ENCODE measurements at regions not wholly inside any gene's neighbourhood (a gene's known extent, or its start where the extent isn't known, plus 50 kb on each side); places are given as distances from the start of the nearest gene placed in this dataset.

GRCh38 chr13:44058067-44058466, 178.4 kb downstream of the LACC1 start:
- no peak for DNase-seq

DNA sequence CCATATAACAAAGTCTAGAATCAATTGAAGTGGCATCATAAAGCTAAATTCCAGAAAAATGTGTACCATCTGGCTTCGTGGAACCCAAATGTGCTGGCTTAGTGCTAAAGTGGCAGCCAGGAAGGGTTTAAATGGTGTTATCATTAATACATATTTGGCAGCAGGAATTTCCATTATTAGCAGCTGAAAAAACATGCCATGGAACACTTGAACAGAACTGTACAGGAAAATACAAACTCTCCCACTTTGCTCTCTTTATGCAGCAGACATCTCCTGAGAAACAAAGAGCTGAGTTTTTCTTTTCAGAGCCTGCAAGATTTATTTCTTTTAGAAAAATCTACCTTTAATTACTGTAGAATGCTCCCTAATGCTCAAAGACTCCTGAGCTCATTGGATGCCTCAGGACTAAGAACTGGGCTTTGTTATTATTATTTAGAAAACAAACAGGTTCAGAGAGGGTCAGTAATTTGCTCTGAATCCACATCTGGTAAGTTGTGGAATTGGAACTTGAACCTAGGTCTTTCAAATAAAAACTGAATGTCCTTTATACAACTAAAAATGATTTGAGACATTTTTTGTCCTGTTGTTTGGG, 179.0 kb downstream of the LACC1 start:
- DNase-seq = peak; percentile 81

DNA sequence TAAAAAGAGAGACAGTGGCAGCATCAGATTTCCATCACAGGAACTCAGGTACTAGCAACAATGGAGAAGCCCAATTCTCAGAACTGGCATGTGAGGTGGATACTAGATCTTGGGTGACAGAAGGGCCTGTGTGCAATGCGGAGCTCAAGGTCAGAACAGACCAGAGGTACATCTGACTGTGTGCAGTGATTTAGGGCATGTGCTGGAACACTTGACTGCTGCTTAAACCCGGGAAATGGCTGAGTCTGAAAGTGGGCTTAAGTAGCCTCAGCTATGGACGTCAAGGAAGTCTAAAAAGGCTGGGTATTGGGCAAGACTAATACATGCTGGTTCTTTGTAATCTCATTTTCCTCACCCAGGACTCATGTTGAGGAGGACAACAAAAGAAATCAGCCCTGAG, 182.2 kb downstream of the LACC1 start:
- DNase-seq = no peak

GRCh38 chr13:44063467-44063866, 183.8 kb downstream of the LACC1 start:
- DNase-seq = no peak

GRCh38 chr13:44063881-44064280, 184.2 kb downstream of the LACC1 start:
- no peak for DNase-seq

DNA sequence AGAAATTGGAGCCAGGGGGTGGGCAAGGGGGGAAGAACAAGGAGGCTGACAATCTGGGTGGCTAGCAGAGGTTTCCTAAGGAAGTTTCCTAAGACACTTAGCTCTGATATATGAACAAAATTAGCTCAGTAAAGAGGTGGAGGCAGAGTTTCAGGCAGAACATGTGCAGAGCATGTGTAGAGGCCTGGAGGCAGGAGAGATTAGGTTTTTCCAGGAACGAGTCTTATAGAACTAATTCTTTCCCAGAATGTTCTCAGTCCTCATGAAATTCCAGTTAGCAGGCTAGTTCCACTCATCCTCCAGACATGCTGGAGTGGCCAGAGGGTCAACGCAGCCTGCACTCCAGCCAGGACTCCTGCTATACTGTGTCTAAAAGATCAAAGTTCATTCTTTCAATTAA, 184.7 kb downstream of the LACC1 start:
- DNase-seq = no peak

GRCh38 chr13:44068169-44068568, 188.5 kb downstream of the LACC1 start:
- peak; percentile 50 for DNase-seq

DNA sequence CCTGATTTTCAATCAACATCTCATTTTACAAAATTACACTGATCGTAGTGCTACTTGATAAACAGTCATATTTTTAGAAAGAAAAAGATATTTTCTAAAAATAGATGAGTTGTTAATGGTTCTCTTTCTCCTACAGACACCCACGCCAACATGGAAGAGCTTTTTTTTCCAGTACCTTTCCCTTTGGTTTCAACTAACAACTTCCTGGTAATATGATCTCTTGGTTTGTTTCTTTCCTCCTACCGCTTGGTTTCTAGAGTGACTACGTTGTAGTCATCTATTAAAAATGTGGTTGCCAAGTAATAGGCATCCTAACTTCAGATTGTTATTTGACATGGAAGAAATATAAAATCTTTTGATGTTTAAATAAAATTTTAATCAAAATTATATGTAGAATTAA, 189.0 kb downstream of the LACC1 start:
- no peak for DNase-seq

DNA sequence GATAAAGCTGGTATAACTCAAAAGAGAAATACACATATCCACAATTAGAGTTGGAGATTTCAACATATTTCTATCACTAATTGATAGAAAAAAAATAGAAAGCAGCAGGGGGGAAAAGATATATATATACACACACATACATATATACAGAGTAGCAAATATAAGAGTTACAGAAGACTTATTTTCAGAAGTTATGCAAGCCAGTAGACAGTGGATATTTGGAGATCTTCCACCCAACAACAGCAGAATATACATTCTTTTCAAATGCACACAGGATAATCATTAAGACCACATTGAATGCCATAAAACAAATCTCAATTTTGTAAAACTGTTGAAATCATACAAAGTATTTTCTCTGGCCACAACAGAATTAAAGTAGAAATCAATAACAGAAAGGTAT, 192.8 kb downstream of the LACC1 start:
- DNase-seq = no peak

- DNase-seq = peak; percentile 75
These were observed 194.9 kb downstream of the LACC1 start for GRCh38 chr13:44074611-44075010.

- DNase-seq = peak; percentile 62
These were observed 195.4 kb downstream of the LACC1 start for GRCh38 chr13:44075113-44075512.

DNA sequence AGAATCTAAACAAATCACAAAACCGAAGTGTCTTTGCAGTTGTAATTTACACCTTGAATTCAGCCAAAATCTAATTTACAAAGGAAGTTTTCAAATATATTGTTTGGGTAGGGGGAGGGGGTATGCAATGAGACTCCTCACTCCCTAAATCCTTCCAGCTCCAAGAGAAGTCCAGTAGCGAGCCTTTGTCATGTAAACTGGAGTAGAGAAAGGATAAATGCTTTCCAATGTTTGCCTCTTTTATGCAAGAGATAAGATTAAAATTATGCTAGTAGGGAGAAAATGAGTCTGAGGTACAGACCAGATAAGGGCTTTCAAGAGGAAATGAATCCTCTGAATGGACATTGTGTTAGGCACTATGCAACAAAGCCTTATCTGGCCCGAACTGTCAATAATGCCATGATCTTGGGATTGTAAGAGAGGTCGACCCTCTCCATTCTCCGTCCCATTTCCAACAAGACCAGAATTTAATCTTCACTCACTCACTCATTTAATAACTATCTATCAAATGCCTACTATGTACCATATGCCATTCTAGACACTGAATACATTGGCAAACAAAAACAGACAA, 199.2 kb downstream of the LACC1 start:
- DNase-seq = no peak

DNA sequence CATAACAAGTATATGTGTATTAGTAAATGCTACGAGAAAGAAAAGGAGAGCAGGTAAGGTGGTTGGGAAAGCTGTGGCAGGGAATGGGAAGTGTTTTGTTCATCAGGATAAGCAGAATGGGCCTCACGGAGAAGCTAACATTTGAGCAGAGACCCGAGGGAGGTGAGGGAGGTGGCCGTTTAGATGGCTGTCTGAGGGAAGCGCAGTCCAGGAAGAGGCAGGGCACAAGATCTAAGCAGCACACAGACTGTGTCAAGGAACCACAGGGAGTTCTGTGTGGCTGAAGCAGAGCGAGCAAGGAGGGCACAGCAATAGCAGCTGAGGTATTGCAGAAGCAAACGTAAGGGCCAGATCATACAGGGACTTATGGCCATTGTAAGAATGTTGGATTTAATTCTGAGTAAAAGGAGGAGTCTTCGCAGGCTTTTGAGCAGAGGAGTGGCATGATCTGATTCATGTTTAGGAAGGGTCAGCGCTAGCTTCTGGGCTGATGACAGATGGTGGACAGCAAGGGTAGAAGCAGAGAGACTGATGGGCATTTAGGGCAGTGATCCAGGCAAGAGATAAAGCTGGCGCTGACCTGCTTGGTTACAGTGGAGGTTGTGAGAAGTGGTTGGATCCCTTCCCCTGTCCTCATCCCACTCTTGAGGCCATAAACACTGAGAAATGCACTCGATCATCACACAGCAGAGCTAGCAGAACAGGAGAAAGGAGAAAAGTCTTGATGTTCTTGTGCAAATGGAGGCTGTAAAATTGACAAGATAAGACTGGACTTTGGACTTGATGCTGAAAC, 199.9 kb downstream of the LACC1 start:
- DNase-seq = no peak

DNA sequence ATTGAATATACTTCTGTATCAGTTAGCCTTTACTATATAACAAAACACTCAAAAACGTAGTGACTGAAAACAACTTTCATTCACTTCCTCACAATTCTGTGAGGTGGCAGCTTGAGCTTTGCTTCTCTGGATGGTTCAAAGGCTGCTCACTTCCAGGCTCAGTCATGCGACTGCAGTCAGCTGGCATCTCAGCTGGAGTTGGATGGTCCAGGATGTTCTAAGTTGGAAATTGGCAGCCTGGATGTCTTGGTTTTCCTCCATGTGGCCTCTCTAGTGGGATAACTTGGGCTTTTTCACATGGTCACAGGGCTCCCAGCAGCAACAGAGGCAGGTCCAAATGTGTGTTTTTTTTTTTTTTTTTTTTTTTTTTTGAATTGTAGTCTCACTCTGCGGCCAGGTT, 204.4 kb downstream of the LACC1 start:
- DNase-seq = no peak

GRCh38 chr13:44086389-44086788, 206.7 kb downstream of the LACC1 start:
- DNase-seq = no peak

- no peak for DNase-seq
These were observed 208.7 kb downstream of the LACC1 start for GRCh38 chr13:44088411-44088810.

- no peak for DNase-seq
These were observed 209.3 kb downstream of the LACC1 start for GRCh38 chr13:44088991-44089413.

DNA sequence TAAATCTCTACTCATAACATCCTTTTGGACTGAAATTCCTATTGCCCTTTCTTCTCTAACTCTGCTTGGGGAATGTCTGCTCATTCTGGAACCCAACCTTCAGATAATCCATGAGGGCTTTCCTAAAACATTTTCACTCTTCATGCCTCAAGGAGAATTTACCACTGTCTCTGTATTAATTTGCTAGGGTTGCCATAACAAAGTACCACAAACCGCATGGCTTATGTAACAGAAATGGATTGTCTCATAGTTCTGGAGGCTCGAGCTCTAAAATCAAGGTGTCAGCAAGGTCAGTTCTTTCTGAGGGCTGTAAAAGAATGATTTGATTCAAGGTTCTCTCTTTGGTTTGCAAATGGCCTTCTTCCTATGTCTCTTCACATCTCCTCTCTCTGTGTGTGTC, 209.7 kb downstream of the LACC1 start:
- no peak for DNase-seq

DNA sequence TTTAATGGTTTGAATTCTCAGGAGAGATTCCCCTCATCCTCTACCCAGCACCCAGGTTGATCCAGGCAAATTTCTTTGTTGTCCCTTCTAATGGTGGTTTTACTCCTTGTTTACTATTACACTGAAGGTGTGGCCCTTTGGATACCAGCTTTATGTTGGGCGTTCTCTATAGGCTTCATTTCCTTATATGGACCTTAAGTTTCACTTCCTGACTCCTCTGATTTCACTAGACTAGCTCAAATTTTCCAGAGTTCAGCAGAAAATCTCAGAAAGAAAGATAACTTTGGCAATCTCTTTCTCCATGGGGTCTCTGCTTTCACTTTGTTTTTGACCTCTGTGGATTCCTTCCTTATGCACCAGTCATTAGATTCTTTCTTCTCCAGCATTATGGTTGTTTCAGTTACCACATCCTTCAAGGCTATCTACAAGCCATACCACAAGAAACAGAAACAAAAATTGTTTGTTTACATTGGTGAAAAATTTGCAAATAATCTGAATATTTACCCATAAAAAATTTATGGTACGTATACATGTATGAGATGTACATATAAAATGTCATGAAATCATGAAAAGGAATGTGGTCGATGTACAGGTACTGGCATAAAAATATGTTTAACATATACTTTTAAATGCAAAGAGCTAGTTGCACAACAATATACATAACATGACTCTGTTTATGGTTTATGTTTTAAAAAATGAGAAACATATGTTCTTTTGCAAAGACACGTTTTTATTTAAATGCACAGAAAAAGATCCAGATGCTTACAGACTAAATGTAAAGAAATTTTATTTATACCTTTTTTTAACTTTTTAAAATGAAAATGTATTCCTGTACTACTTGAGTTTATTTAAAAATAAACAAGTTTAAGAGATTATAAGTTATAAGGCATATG, 212.6 kb downstream of the LACC1 start:
- DNase-seq = no peak

- peak; percentile 84 for DNase-seq
These were observed 214.2 kb downstream of the LACC1 start for GRCh38 chr13:44093607-44094564.

DNA sequence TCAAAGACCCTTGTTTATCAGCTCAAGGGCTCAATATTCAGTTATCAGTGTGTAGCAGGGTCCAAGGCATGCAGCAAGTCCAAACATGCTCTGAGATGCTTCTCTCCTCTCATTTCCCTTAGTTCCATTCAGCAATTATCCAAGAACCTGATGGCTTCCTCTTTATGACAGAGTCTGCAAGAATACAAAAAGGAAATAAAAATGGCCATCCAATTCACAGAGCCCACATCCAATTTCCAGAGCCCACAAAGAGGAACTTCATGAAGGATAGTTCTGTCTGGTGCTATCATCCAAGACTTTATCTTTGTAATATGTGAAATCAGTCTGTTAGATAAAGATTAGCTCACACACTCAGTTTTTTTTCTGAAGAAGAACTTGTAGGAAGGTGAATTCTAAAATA, 217.2 kb downstream of the LACC1 start:
- DNase-seq = no peak

GRCh38 chr13:44098559-44098958, 218.9 kb downstream of the LACC1 start:
- DNase-seq = no peak
